Lung (tissue), 11 donors: ENCODE measurements at regions not wholly inside any gene's neighbourhood (a gene's known extent, or its start where the extent isn't known, plus 50 kb on each side); places are given as distances from the start of the nearest gene placed in this dataset.

Experiments used
- ATAC-seq: fragments of 200-7000 bp; cut with Tn5 transposase; one replicate; pipeline ENCODE4 v1.9.1; 2020; ENCODE audit warnings: moderate number of reproducible peaks; ENCODE audit not compliant: insufficient read depth, low FRiP score
- DNase-seq, 3 donors: peaks; one replicate each; pipeline ENCODE4 v3.0.0-alpha.2; 2013 to 2017
- H3K27ac ChIP-seq, 2 donors: one replicate each; pipeline ENCODE4 v1.5.1; 2013; ENCODE audit warnings: mild to moderate bottlenecking in 2 of 2, moderate library complexity in 2 of 2, control low read depth in 1 of 2, inconsistent platforms in 1 of 2, low read depth in 1 of 2, low read length in 1 of 2
- H3K27me3 ChIP-seq, 3 donors: one replicate each; pipeline ENCODE4 v1.5.1; 2013; ENCODE audit warnings: low read length in 2 of 3; ENCODE audit not compliant: control insufficient read depth in 3 of 3, insufficient read depth in 3 of 3
- H3K36me3 ChIP-seq, 4 donors: one replicate each; pipeline ENCODE4 v1.5.1; 2013; ENCODE audit warnings: low read length in 4 of 4, mild to moderate bottlenecking in 1 of 4, moderate library complexity in 1 of 4; ENCODE audit not compliant: control insufficient read depth in 4 of 4, insufficient read depth in 4 of 4
- H3K4me1 ChIP-seq, 5 donors: one replicate each; pipeline ENCODE4 v1.5.1; 2013; ENCODE audit warnings: low read length in 5 of 5, mild to moderate bottlenecking in 2 of 5, moderate library complexity in 1 of 5; ENCODE audit not compliant: control insufficient read depth in 5 of 5, insufficient read depth in 5 of 5
- H3K4me3 ChIP-seq: one replicate; pipeline ENCODE4 v1.5.1; 2013; ENCODE audit warnings: mild to moderate bottlenecking, control low read depth, moderate library complexity
- H3K9ac ChIP-seq, 2 donors: one replicate each; pipeline ENCODE4 v1.5.1; 2013; ENCODE audit warnings: low read length in 2 of 2, control low read depth in 1 of 2; ENCODE audit not compliant: insufficient read depth in 1 of 2
- H3K9me3 ChIP-seq, 4 donors: one replicate each; pipeline ENCODE4 v1.5.1; 2013; ENCODE audit warnings: low read length in 3 of 4, mild to moderate bottlenecking in 1 of 4, moderate library complexity in 1 of 4; ENCODE audit not compliant: control insufficient read depth in 4 of 4, insufficient read depth in 3 of 4
- WGBS, 2 donors: extraction: QIAGEN DNeasy Blood & Tissue Kit; methylation state at CpG; one replicate each; pipeline ENCODE4 v1.1.7; 2013; 5-methylcytosine and 5-hydroxymethylcytosine counted together
- TF ChIP-seq, protein P1 (sequence below): IDR thresholded peaks from 2 replicates; pipeline ENCODE4 v1.5.1; 2012; ENCODE audit warnings: mild to moderate bottlenecking; ENCODE audit errors: control extremely low read depth, extremely low read depth
- donor health status: control.
- donor health status: control.
- donor health status: Bipolar disorder and iron deficiency.
- donor health status: healthy.
- donor health status: DM: yes; HTN: yes; CAD: no.

DNA sequence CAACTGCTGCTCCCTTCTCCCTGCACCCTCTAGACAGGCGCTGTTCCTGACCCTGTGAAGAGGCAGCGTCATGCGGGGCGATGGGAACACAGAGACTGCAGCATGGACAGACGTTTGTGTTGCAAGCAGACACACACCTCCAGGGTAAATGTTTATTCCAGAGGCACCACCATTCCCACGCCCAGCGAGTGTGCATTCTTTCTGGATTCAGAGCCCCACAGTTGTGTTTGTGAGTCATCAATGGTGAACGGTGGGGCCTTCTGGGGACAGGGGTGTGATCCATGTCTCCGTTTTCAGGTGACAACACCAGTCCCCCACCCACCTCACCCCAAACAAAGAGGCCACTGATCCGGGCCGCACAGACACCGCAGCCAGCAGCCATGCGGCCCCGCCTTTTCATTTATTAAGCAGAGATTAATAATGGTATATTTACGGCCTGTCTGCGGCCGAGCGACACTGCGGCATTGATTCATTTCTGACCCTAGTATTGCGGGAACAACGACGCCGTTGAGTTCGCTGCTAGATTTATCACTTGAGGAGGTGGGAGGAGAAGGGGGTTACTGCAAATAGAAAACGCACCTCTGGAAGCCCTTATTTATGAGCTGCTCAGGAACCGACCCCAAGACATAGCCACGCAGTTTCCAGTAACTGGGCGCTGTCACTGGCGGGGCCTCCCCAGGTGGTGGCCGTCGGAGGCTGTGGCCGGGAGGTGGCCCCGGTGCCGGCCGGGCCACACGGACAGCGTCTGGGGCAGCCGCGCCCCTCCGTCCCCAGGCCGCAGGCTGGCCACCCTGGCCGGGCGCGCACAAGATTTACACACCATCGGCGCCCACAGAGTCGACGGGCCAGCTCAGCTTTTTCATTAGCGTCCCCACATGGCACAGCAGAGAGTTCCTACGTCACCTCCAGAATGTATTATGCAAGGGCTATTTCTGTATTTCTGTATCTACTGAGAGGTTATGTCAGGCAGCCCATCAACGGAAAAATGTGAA, 367.6 kb downstream of the THBS2 start:
- TF ChIP-seq, protein P1, sequence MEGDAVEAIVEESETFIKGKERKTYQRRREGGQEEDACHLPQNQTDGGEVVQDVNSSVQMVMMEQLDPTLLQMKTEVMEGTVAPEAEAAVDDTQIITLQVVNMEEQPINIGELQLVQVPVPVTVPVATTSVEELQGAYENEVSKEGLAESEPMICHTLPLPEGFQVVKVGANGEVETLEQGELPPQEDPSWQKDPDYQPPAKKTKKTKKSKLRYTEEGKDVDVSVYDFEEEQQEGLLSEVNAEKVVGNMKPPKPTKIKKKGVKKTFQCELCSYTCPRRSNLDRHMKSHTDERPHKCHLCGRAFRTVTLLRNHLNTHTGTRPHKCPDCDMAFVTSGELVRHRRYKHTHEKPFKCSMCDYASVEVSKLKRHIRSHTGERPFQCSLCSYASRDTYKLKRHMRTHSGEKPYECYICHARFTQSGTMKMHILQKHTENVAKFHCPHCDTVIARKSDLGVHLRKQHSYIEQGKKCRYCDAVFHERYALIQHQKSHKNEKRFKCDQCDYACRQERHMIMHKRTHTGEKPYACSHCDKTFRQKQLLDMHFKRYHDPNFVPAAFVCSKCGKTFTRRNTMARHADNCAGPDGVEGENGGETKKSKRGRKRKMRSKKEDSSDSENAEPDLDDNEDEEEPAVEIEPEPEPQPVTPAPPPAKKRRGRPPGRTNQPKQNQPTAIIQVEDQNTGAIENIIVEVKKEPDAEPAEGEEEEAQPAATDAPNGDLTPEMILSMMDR: no peak
- H3K27me3 ChIP-seq: peaks cover 0 to 6% (median 5%) of the 10 kb centered on the region in 3 donors
- 88 to 91% methylated on average over 47 to 51 of the region's 51 CpGs for WGBS, 2 donors
- H3K27ac ChIP-seq: no peak overlapping the region
- DNase-seq: no peak
- no peaks in the 10 kb centered on the region for H3K9me3 ChIP-seq
- no peak overlapping the region for H3K4me3 ChIP-seq
- ATAC-seq: no peak
- H3K9ac ChIP-seq: no peak overlapping the region
- peaks cover 0 to 7% (median 0%) of the 10 kb centered on the region in 5 donors for H3K4me1 ChIP-seq
- no peaks in the 10 kb centered on the region for H3K36me3 ChIP-seq

DNA sequence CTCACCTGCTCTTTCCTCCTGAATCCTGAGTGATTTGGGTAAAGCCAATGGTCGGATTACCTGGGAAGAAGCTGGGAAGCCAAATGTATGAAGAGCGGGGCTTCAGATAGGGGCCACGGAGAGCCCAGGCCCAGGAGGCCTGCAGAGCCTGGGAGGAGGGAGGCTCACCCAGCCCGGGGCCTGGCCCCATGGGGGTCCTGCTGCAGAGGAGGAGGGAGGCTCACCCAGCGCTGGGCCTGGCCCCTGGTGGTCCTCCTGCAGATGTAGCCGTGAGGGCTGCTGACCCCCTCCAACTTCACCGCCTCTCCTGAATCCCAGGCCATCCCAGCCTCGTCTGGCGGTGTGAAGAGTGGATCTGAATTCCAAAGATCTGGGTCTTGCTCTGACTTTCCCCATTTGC, 368.4 kb downstream of the THBS2 start:
- Histone ChIP-seq H3K27me3 (peaks cover 0 to 14% (median 5%) of the 10 kb centered on the region in 3 donors), H3K9me3 (no peaks in the 10 kb centered on the region), H3K36me3 (no peaks in the 10 kb centered on the region), H3K4me3 (no peak overlapping the region), H3K9ac (no peak overlapping the region), H3K4me1 (peaks cover 0 to 7% (median 0%) of the 10 kb centered on the region in 5 donors), H3K27ac (no peak overlapping the region)
- DNase-seq (no peak), ATAC-seq (no peak)
- TF ChIP-seq, protein P1: no peak
- WGBS, 2 donors: 88 to 91% methylated on average over 9 of the region's 9 CpGs

DNA sequence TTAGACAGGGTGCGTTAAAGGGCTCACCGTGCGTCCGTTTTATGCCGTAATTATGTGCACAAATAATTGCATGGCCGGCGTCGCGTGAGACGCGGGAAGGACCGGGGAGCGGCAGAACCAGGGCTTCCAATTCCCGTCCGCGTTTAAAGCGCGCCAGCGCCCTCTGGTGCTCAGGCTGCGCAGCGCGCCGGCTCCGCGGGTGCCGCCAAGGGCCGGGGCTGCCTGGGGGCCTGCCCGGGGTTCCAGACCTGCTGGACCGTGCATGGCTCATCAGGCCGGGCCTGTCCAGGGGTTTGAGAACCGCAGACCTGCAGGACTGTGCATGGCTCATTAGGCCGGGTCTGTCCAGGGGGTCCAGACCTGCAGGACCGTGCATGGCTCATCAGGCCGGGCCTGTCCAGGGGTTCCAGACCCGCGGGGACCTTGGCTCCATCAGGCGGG, 369.0 kb downstream of the THBS2 start:
- Histone ChIP-seq H3K9me3 (no peaks in the 10 kb centered on the region), H3K36me3 (no peaks in the 10 kb centered on the region), H3K27me3 (peaks cover 0 to 19% (median 5%) of the 10 kb centered on the region in 3 donors), H3K4me3 (peak overlapping the region; percentile 8), H3K27ac (no peak overlapping the region), H3K9ac (no peak overlapping the region), H3K4me1 (peaks cover 0 to 7% (median 0%) of the 10 kb centered on the region in 5 donors)
- TF ChIP-seq, protein P1: peak; percentile 92
- DNase-seq (peak; percentile 64 to 77 (median 77)), ATAC-seq (peak; percentile 87)
- 16 to 17% methylated on average over 37 of the region's 37 CpGs for WGBS, 2 donors
